ENCODE measurements at regions not wholly inside any gene's neighbourhood (a gene's known extent, or its start where the extent isn't known, plus 50 kb on each side); places are given as distances from the start of the nearest gene placed in this dataset.

GRCh38 chr5:8848997-8849594 lies 696.8 kb downstream of the SEMA5A start:
- DNase-seq (no peak), ATAC-seq (no peak)
- Mint-ChIP-seq H3K27ac (no peak overlapping the region), H3K4me1 (no peaks in the 10 kb centered on the region), H3K9me3 (peaks cover 0 to 27% (median 6%) of the 10 kb centered on the region in 9 donors), H3K4me3 (no peak overlapping the region), H3K36me3 (no peaks in the 10 kb centered on the region), H3K27me3 (no peaks in the 10 kb centered on the region)
- POLR2A ChIA-PET, result no interaction called here

- no peak for DNase-seq
- H3K27ac Mint-ChIP-seq, result no peak overlapping the region
- H3K27me3 Mint-ChIP-seq, result no peaks in the 10 kb centered on the region
- POLR2A ChIA-PET, result no interaction called here
- H3K4me1 Mint-ChIP-seq, result no peaks in the 10 kb centered on the region
- H3K36me3 Mint-ChIP-seq, result no peaks in the 10 kb centered on the region
- ATAC-seq, result no peak
- H3K9me3 Mint-ChIP-seq, result peaks cover 0 to 28% (median 5%) of the 10 kb centered on the region in 9 donors
- H3K4me3 Mint-ChIP-seq, result no peak overlapping the region
Measured at GRCh38 chr5:8851101-8851500, 694.8 kb downstream of the SEMA5A start.

DNA sequence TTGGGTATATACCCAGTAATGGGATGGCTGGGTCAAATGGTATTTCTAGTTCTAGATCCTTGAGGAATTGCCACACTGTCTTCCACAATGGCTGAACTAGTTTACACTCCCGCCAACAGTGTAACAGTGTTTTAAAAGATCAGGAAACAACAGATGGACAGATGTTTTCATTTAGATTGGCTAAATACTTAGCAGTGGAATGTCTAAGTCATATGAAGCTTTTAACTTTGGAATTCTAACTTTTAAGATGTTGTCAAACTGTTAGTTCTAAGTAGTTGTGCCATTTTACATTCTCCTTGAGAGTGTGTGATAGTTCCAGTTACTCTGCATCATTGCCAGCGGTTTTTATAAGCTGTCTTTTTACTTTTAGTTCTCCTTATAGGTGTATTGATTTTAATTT lies 688.8 kb downstream of the SEMA5A start:
- peaks cover 0 to 18% (median 2%) of the 10 kb centered on the region in 9 donors for H3K9me3 Mint-ChIP-seq
- no peak for DNase-seq
- no peak for ATAC-seq
- H3K4me1 Mint-ChIP-seq, result no peaks in the 10 kb centered on the region
- H3K27me3 Mint-ChIP-seq, result no peaks in the 10 kb centered on the region
- H3K36me3 Mint-ChIP-seq, result no peaks in the 10 kb centered on the region
- POLR2A ChIA-PET, result no interaction called here
- no peak overlapping the region for H3K4me3 Mint-ChIP-seq
- no peak overlapping the region for H3K27ac Mint-ChIP-seq

- Mint-ChIP-seq H3K36me3 (no peaks in the 10 kb centered on the region), H3K9me3 (peaks cover 0 to 5% (median 0%) of the 10 kb centered on the region in 9 donors), H3K27me3 (no peaks in the 10 kb centered on the region), H3K4me3 (no peak overlapping the region), H3K4me1 (no peaks in the 10 kb centered on the region), H3K27ac (no peak overlapping the region)
- POLR2A ChIA-PET, result no interaction called here
- no peak for DNase-seq
- ATAC-seq, result no peak
Measured at GRCh38 chr5:8861764-8862163, 684.1 kb downstream of the SEMA5A start.

DNA sequence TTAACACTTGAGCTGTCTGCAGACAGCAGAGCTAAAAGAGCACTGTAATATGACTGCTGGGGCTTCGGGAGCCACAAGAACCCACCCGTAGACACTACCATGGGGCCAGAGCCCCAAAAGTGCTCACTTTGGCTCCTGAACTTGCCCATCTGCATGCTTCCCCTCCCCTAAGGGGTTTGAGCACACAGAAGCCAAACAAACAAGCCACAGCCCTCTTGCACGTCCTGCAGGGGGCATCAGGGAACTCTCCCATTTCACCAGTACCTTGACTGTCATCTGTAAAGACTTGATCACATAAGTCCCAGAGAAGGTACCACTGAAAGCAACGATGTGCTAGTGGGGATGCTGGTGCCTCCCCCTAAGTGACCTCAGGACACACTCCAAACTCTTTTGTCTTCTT lies 681.8 kb downstream of the SEMA5A start:
- no peaks in the 10 kb centered on the region for H3K36me3 Mint-ChIP-seq
- H3K9me3 Mint-ChIP-seq, result peaks cover 0 to 9% (median 4%) of the 10 kb centered on the region in 9 donors
- no peaks in the 10 kb centered on the region for H3K27me3 Mint-ChIP-seq
- no peak for DNase-seq
- no peaks in the 10 kb centered on the region for H3K4me1 Mint-ChIP-seq
- no peak for ATAC-seq
- H3K4me3 Mint-ChIP-seq, result no peak overlapping the region
- H3K27ac Mint-ChIP-seq, result no peak overlapping the region
- POLR2A ChIA-PET, result no interaction called here

- ATAC-seq (no peak), DNase-seq (no peak)
- no peak overlapping the region for H3K27ac Mint-ChIP-seq
- no peaks in the 10 kb centered on the region for H3K4me1 Mint-ChIP-seq
- no peaks in the 10 kb centered on the region for H3K36me3 Mint-ChIP-seq
- H3K27me3 Mint-ChIP-seq, result no peaks in the 10 kb centered on the region
- peaks cover 0 to 9% (median 2%) of the 10 kb centered on the region in 9 donors for H3K9me3 Mint-ChIP-seq
- H3K4me3 Mint-ChIP-seq, result no peak overlapping the region
- POLR2A ChIA-PET, result no interaction called here
Measured at GRCh38 chr5:8865266-8865665, 680.6 kb downstream of the SEMA5A start.

DNA sequence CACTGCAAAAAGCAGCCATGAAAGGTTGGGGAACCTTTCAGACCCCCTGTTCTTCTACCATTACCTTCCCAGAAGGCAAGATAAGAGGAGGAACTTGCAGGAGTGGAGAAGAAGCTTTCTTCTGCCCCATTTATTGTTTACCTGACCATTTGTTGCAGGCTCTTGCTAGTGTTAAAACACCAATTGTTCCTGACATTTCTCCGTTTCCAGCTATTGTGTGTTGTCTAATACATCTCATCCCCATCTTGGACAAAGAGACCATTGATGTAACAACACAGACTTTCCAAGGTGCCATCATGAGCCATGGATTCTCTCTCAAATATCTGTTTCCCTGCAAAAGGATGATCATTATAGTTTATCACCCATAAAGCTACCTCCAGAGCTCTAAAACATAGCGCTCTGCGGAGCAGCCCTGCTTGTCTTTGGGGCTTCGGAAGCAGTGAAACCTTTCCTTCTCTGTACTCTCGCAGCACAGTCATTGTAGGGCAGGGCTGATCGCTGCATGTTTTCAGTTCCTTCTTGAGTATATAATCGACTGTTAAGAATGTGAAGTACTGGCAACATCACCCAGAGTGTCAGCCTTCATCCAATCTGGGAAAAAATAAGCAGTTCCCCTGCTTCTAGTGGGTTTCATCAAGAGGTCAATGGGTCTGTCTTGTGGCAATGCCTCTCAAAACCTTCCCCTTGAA lies 680.0 kb downstream of the SEMA5A start:
- H3K27ac Mint-ChIP-seq, result no peak overlapping the region
- H3K27me3 Mint-ChIP-seq, result no peaks in the 10 kb centered on the region
- H3K9me3 Mint-ChIP-seq, result peaks cover 0 to 11% (median 2%) of the 10 kb centered on the region in 9 donors
- no peaks in the 10 kb centered on the region for H3K36me3 Mint-ChIP-seq
- POLR2A ChIA-PET, result no interaction called here
- DNase-seq (no peak), ATAC-seq (no peak)
- H3K4me1 Mint-ChIP-seq, result no peaks in the 10 kb centered on the region
- no peak overlapping the region for H3K4me3 Mint-ChIP-seq

- no peaks in the 10 kb centered on the region for H3K27me3 Mint-ChIP-seq
Measured at GRCh38 chr5:8868283-8868682, 677.6 kb downstream of the SEMA5A start.

GRCh38 chr5:8869932-8870331 lies 675.9 kb downstream of the SEMA5A start:
- no peak for DNase-seq
- H3K4me3 Mint-ChIP-seq, result no peak overlapping the region
- POLR2A ChIA-PET, result no interaction called here
- no peaks in the 10 kb centered on the region for H3K36me3 Mint-ChIP-seq
- no peaks in the 10 kb centered on the region for H3K4me1 Mint-ChIP-seq
- ATAC-seq, result no peak
- H3K27ac Mint-ChIP-seq, result no peak overlapping the region
- H3K27me3 Mint-ChIP-seq, result no peaks in the 10 kb centered on the region
- peaks cover 0 to 15% (median 5%) of the 10 kb centered on the region in 9 donors for H3K9me3 Mint-ChIP-seq

More at GRCh38 chr5:8868283-8868682, 677.6 kb downstream of the SEMA5A start:
- H3K36me3 Mint-ChIP-seq, result no peaks in the 10 kb centered on the region
- H3K9me3 Mint-ChIP-seq, result peaks cover 0 to 15% (median 5%) of the 10 kb centered on the region in 9 donors
- H3K4me3 Mint-ChIP-seq, result no peak overlapping the region
- ATAC-seq (no peak), DNase-seq (no peak)
- no peak overlapping the region for H3K27ac Mint-ChIP-seq
- POLR2A ChIA-PET, result no interaction called here
- no peaks in the 10 kb centered on the region for H3K4me1 Mint-ChIP-seq

DNA sequence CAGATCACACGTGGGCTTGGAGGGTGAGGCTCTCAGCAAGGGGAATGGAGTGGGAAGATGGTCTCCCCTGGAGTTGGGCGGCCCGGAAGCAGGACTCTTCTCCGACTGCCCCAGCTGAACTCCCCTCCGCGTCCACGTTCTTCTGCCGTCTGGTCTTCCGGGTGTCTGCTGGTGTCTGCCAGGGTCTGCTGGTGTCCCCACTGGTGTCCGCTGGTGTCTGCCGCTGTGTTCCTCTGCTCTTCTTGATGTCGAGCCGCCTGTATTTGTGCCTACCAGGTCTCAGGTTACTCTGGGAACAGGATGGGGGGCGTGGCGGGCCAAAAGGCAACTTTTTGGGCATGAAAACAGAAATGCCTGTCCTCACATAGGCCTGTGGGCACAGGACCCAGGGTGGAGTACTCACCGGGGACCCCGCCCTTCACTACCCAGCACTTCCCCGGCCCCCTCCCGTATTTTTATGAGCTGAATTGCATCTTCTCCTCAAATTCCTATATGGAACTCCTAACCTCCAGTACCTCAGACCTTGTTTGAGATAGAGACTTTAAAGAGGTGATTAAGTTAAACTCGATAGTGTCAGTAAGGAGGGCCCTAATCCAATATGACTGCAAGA lies 675.4 kb downstream of the SEMA5A start:
- no peak for ATAC-seq
- H3K9me3 Mint-ChIP-seq, result peaks cover 0 to 15% (median 7%) of the 10 kb centered on the region in 9 donors
- H3K4me1 Mint-ChIP-seq, result no peaks in the 10 kb centered on the region
- DNase-seq, result no peak
- H3K36me3 Mint-ChIP-seq, result no peaks in the 10 kb centered on the region
- no peaks in the 10 kb centered on the region for H3K27me3 Mint-ChIP-seq
- H3K4me3 Mint-ChIP-seq, result no peak overlapping the region
- H3K27ac Mint-ChIP-seq, result peak overlapping the region in 1 of 10 donors; percentile 7
- POLR2A ChIA-PET, result no interaction called here

- no peaks in the 10 kb centered on the region for H3K36me3 Mint-ChIP-seq
- H3K4me1 Mint-ChIP-seq, result no peaks in the 10 kb centered on the region
- no peaks in the 10 kb centered on the region for H3K27me3 Mint-ChIP-seq
- POLR2A ChIA-PET, result no interaction called here
- ATAC-seq (no peak), DNase-seq (no peak)
- no peak overlapping the region for H3K4me3 Mint-ChIP-seq
- H3K9me3 Mint-ChIP-seq, result peaks cover 0 to 17% (median 7%) of the 10 kb centered on the region in 9 donors
- H3K27ac Mint-ChIP-seq, result no peak overlapping the region
Measured at GRCh38 chr5:8870959-8871355, 674.9 kb downstream of the SEMA5A start.

DNA sequence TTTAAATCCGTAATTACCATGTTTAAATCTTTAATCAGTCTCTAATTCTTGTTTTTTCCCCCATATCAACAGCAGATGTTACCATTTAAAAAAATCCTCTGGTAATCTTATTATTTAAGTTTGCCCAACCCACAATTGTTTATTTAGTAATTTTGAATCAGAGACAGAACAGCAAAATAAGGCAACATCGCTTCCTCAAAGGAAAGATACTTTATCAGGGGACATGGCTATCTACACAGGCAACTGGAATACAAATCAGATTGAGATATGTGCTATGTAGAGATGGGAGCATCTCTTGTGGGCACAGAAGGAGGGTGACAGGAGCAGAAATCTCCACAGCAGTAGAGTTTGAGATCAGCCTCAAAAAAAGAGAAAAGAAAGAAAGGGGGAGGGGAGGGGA lies 674.4 kb downstream of the SEMA5A start:
- Mint-ChIP-seq H3K4me3 (no peak overlapping the region), H3K4me1 (no peaks in the 10 kb centered on the region), H3K27ac (no peak overlapping the region), H3K9me3 (peaks cover 0 to 22% (median 7%) of the 10 kb centered on the region in 9 donors), H3K27me3 (no peaks in the 10 kb centered on the region), H3K36me3 (no peaks in the 10 kb centered on the region)
- POLR2A ChIA-PET, result no interaction called here
- ATAC-seq, result no peak
- no peak for DNase-seq

DNA sequence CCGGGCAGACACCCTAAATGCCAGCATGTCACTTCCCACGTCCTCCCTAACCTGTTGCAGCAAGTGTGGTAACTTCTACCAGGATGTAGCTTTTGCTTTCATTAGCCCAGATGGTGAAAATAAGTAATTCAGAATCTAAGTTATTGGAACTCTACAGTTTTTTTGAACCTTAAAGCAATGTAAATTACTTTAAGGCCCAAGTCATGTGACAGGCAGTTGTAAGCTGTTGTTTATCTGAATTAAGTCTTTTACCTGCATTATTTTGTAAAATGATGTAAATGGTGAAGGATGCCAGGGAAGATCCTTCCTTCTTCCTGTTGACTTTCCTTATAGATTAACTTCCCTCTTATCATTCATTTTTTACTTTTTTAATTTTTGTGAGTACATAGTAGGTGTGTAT lies 670.2 kb downstream of the SEMA5A start:
- POLR2A ChIA-PET, result no interaction called here
- no peaks in the 10 kb centered on the region for H3K27me3 Mint-ChIP-seq

More for the DNA sequence above, 670.2 kb downstream of the SEMA5A start:
- H3K36me3 Mint-ChIP-seq, result no peaks in the 10 kb centered on the region
- ATAC-seq (no peak), DNase-seq (no peak)
- no peak overlapping the region for H3K27ac Mint-ChIP-seq
- H3K9me3 Mint-ChIP-seq, result peaks cover 0 to 34% (median 6%) of the 10 kb centered on the region in 9 donors
- no peak overlapping the region for H3K4me3 Mint-ChIP-seq
- no peaks in the 10 kb centered on the region for H3K4me1 Mint-ChIP-seq

All from naive thymus-derived CD8-positive, alpha-beta T cell (primary cell).